Prostate gland (tissue), 2 donors: ENCODE measurements at regions not wholly inside any gene's neighbourhood (a gene's known extent, or its start where the extent isn't known, plus 50 kb on each side); places are given as distances from the start of the nearest gene placed in this dataset.

Source experiments
- POLR2A ChIP-seq: fragments of 450-650 bp; IDR thresholded peaks from one replicate; pipeline ENCODE4 v1.6.1; 2016; ENCODE audit warnings: antibody characterized with exemption, mild to moderate bottlenecking
- POLR2AphosphoS5 ChIP-seq: sonication (generic); formaldehyde crosslinking; IDR thresholded peaks from one replicate; pipeline ENCODE4 v1.6.1; 2017; ENCODE audit warnings: antibody characterized with exemption
- TF ChIP-seq, protein P1 (sequence below), 4 experiments: fragments of 200-600 bp in 2 of 4; fragments of 450-650 bp in 2 of 4; sonication (generic) in 2 of 4; IDR thresholded peaks; 1 replicate in 3 of 4; 2 replicates in 1 of 4; pipeline ENCODE4 v1.5.1; 2016 to 2019; ENCODE audit warnings: antibody characterized with exemption in 4 of 4, mild to moderate bottlenecking in 2 of 4, moderate library complexity in 2 of 4

DNA sequence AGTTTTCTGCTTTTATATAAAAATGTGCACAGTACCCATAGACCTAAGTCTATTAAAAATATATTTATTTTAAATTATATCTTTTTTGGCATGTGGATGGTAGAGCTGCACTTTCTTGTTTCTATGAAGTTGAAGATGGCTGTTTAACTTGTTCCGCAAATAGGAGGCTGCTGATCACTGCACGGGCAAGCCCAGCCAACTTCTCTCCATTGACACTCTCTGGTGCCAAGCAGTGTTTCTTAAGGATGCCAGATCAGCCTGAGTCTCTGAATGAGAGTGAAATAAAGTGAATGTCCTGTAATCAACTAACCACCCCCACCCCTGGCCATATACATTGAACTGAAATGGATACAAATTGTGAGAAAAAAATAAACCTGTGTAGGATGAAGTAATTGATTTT is 202.9 kb upstream of the KLHL1 start:
- no peak for TF ChIP-seq POLR2A
- TF ChIP-seq, protein P1, sequence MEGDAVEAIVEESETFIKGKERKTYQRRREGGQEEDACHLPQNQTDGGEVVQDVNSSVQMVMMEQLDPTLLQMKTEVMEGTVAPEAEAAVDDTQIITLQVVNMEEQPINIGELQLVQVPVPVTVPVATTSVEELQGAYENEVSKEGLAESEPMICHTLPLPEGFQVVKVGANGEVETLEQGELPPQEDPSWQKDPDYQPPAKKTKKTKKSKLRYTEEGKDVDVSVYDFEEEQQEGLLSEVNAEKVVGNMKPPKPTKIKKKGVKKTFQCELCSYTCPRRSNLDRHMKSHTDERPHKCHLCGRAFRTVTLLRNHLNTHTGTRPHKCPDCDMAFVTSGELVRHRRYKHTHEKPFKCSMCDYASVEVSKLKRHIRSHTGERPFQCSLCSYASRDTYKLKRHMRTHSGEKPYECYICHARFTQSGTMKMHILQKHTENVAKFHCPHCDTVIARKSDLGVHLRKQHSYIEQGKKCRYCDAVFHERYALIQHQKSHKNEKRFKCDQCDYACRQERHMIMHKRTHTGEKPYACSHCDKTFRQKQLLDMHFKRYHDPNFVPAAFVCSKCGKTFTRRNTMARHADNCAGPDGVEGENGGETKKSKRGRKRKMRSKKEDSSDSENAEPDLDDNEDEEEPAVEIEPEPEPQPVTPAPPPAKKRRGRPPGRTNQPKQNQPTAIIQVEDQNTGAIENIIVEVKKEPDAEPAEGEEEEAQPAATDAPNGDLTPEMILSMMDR (IDR thresholded peaks at IDR 0.05), result no peak
- TF ChIP-seq POLR2AphosphoS5, result no peak
